Mesendoderm (in vitro differentiated cells): ENCODE measurements at regions not wholly inside any gene's neighbourhood (a gene's known extent, or its start where the extent isn't known, plus 50 kb on each side); places are given as distances from the start of the nearest gene placed in this dataset.

Source experiments
- DNase-seq: peaks from one replicate; pipeline ENCODE4 v3.0.0; 2013
- H2AK5ac ChIP-seq: 2 replicates; pipeline ENCODE4 v1.6.1; 2013; ENCODE audit warnings: low read length, inconsistent platforms
- H2BK120ac ChIP-seq: 2 replicates; pipeline ENCODE4 v1.6.1; 2013; ENCODE audit warnings: low read depth, mild to moderate bottlenecking, low read length, moderate library complexity, mixed read lengths
- H2BK15ac ChIP-seq: replicated peaks from 2 replicates; pipeline ENCODE4 v1.6.1; 2013; ENCODE audit warnings: low read depth, mild to moderate bottlenecking, moderate library complexity
- H2BK5ac ChIP-seq: 2 replicates; pipeline ENCODE4 v1.6.1; 2013; ENCODE audit warnings: low read length, inconsistent platforms
- H3K18ac ChIP-seq: 2 replicates; pipeline ENCODE4 v1.6.1; 2013; ENCODE audit warnings: mild to moderate bottlenecking, low read length, mixed read lengths
- H3K23ac ChIP-seq: one replicate; pipeline ENCODE4 v1.6.1; 2013; ENCODE audit warnings: low read length
- H3K27ac ChIP-seq: 2 replicates; pipeline ENCODE4 v1.5.1; 2013; ENCODE audit warnings: low read depth, mild to moderate bottlenecking, inconsistent platforms, low read length, moderate library complexity
- H3K27me3 ChIP-seq: 2 replicates; pipeline ENCODE4 v1.6.1; 2013; ENCODE audit warnings: low read length, control low read depth, mild to moderate bottlenecking, inconsistent platforms; ENCODE audit not compliant: insufficient read depth, poor library complexity
- H3K36me3 ChIP-seq: 2 replicates; pipeline ENCODE4 v1.6.1; 2013; ENCODE audit warnings: low read length, inconsistent platforms; ENCODE audit not compliant: control insufficient read depth, insufficient read depth
- H3K4ac ChIP-seq: one replicate; pipeline ENCODE4 v1.6.1; 2013; ENCODE audit warnings: low read depth, mild to moderate bottlenecking, low read length, moderate library complexity
- H3K4me1 ChIP-seq: 2 replicates; pipeline ENCODE4 v1.6.1; 2013; ENCODE audit warnings: low read depth, low read length, inconsistent platforms; ENCODE audit not compliant: control insufficient read depth
- H3K4me2 ChIP-seq: 2 replicates; pipeline ENCODE4 v1.6.1; 2013; ENCODE audit warnings: low read length
- H3K4me3 ChIP-seq: 2 replicates; pipeline ENCODE4 v1.5.1; 2013; ENCODE audit warnings: mild to moderate bottlenecking, low read length
- H3K56ac ChIP-seq: one replicate; pipeline ENCODE4 v1.6.1; 2013; ENCODE audit warnings: low read length
- H3K79me1 ChIP-seq: 2 replicates; pipeline ENCODE4 v1.6.1; 2013; ENCODE audit warnings: low read length, inconsistent platforms
- H3K79me2 ChIP-seq: 2 replicates; pipeline ENCODE4 v1.6.1; 2013; ENCODE audit warnings: mild to moderate bottlenecking, low read length; ENCODE audit not compliant: control insufficient read depth, insufficient read depth
- H3K9ac ChIP-seq: 2 replicates; pipeline ENCODE4 v1.6.1; 2013; ENCODE audit warnings: low read length, inconsistent platforms
- H4K5ac ChIP-seq: one replicate; pipeline ENCODE4 v1.6.1; 2013; ENCODE audit warnings: low read length
- H4K8ac ChIP-seq: one replicate; pipeline ENCODE4 v1.6.1; 2013; ENCODE audit warnings: low read depth, mild to moderate bottlenecking, control low read depth, low read length, moderate library complexity
- WGBS: extraction: QIAGEN DNeasy Blood & Tissue Kit; methylation state at CpG from one replicate; pipeline ENCODE4 v1.1.7; 2013; ENCODE audit warnings: low lambda C conversion rate, missing lambda C conversion rate; ENCODE audit not compliant: insufficient coverage; ENCODE audit errors: extremely low coverage; 5-methylcytosine and 5-hydroxymethylcytosine counted together

GRCh38 chr4:19835429-19835828 lies 416.3 kb upstream of the SLIT2 start:
- no CpG with 5 or more reads among the region's 3 CpGs for WGBS
- Histone ChIP-seq H3K4me2 (no peak overlapping the region), H2AK5ac (no peak overlapping the region), H3K79me2 (no peaks in the 10 kb centered on the region), H2BK5ac (no peak overlapping the region), H3K36me3 (no peaks in the 10 kb centered on the region), H3K23ac (no peak overlapping the region), H3K9ac (no peak overlapping the region), H2BK15ac (no peak overlapping the region), H3K4me1 (no peaks in the 10 kb centered on the region), H3K4me3 (no peak overlapping the region), H3K56ac (no peak overlapping the region), H4K8ac (no peak overlapping the region), H4K5ac (no peak overlapping the region), H3K27ac (no peak overlapping the region), H3K4ac (no peak overlapping the region), H3K27me3 (no peaks in the 10 kb centered on the region), H3K79me1 (no peaks in the 10 kb centered on the region), H3K18ac (no peak overlapping the region), H2BK120ac (no peak overlapping the region)
- DNase-seq = no peak

GRCh38 chr4:19832411-19832810 lies 419.3 kb upstream of the SLIT2 start:
- H3K4me2 ChIP-seq = no peak overlapping the region

GRCh38 chr4:19831644-19832285 lies 419.9 kb upstream of the SLIT2 start:
- no peak overlapping the region for H3K56ac ChIP-seq
- no peaks in the 10 kb centered on the region for H3K4me1 ChIP-seq
- no peak overlapping the region for H4K8ac ChIP-seq
- no peak overlapping the region for H3K27ac ChIP-seq
- no peak overlapping the region for H2AK5ac ChIP-seq
- no peaks in the 10 kb centered on the region for H3K27me3 ChIP-seq
- H3K79me2 ChIP-seq = no peaks in the 10 kb centered on the region
- no peak overlapping the region for H3K4me2 ChIP-seq
- WGBS = no CpG with 5 or more reads among the region's 4 CpGs
- no peak overlapping the region for H3K23ac ChIP-seq
- H3K4ac ChIP-seq = no peak overlapping the region
- H3K4me3 ChIP-seq = no peak overlapping the region
- no peak overlapping the region for H3K18ac ChIP-seq
- no peak overlapping the region for H2BK15ac ChIP-seq
- no peaks in the 10 kb centered on the region for H3K79me1 ChIP-seq
- H3K36me3 ChIP-seq = no peaks in the 10 kb centered on the region
- no peak overlapping the region for H2BK5ac ChIP-seq
- no peak overlapping the region for H4K5ac ChIP-seq
- no peak overlapping the region for H2BK120ac ChIP-seq
- no peak overlapping the region for H3K9ac ChIP-seq
- no peak for DNase-seq

More at GRCh38 chr4:19832411-19832810, 419.3 kb upstream of the SLIT2 start:
- Histone ChIP-seq H3K79me1 (no peaks in the 10 kb centered on the region), H3K27me3 (no peaks in the 10 kb centered on the region), H3K4me3 (no peak overlapping the region), H3K79me2 (no peaks in the 10 kb centered on the region), H2BK5ac (no peak overlapping the region), H3K27ac (no peak overlapping the region), H2AK5ac (no peak overlapping the region), H4K8ac (no peak overlapping the region), H2BK15ac (no peak overlapping the region), H3K23ac (no peak overlapping the region), H3K36me3 (no peaks in the 10 kb centered on the region), H3K18ac (no peak overlapping the region), H3K9ac (no peak overlapping the region), H3K4me1 (no peaks in the 10 kb centered on the region), H2BK120ac (no peak overlapping the region), H3K56ac (no peak overlapping the region), H3K4ac (no peak overlapping the region), H4K5ac (no peak overlapping the region)
- no peak for DNase-seq
- no CpG with 5 or more reads among the region's 3 CpGs for WGBS

- H3K4me2 ChIP-seq = no peak overlapping the region
- H3K4me3 ChIP-seq = no peak overlapping the region
- no peak overlapping the region for H4K8ac ChIP-seq
- no peaks in the 10 kb centered on the region for H3K4me1 ChIP-seq
- DNase-seq = no peak
- no CpG with 5 or more reads among the region's 4 CpGs for WGBS
- no peak overlapping the region for H4K5ac ChIP-seq
- H3K23ac ChIP-seq = no peak overlapping the region
- no peaks in the 10 kb centered on the region for H3K79me2 ChIP-seq
- H3K79me1 ChIP-seq = no peaks in the 10 kb centered on the region
- H3K36me3 ChIP-seq = no peaks in the 10 kb centered on the region
- H2BK5ac ChIP-seq = no peak overlapping the region
- H2BK120ac ChIP-seq = no peak overlapping the region
- no peak overlapping the region for H3K9ac ChIP-seq
- no peak overlapping the region for H3K56ac ChIP-seq
- no peaks in the 10 kb centered on the region for H3K27me3 ChIP-seq
- no peak overlapping the region for H3K27ac ChIP-seq
- H2AK5ac ChIP-seq = no peak overlapping the region
- H3K18ac ChIP-seq = no peak overlapping the region
- peak overlapping the region; percentile 55 for H3K4ac ChIP-seq
- H2BK15ac ChIP-seq = no peak overlapping the region
Observed at GRCh38 chr4:19829101-19829500, 422.6 kb upstream of the SLIT2 start.

GRCh38 chr4:19823781-19824180 lies 427.9 kb upstream of the SLIT2 start:
- no peaks in the 10 kb centered on the region for H3K4me1 ChIP-seq
- no peak overlapping the region for H3K4me2 ChIP-seq
- no peak overlapping the region for H3K18ac ChIP-seq
- no peaks in the 10 kb centered on the region for H3K27me3 ChIP-seq
- WGBS = no CpG with 5 or more reads among the region's 3 CpGs
- no peak overlapping the region for H2AK5ac ChIP-seq
- H3K56ac ChIP-seq = no peak overlapping the region
- H3K4ac ChIP-seq = no peak overlapping the region
- no peaks in the 10 kb centered on the region for H3K79me2 ChIP-seq
- no peaks in the 10 kb centered on the region for H3K36me3 ChIP-seq
- no peak overlapping the region for H3K4me3 ChIP-seq
- H2BK5ac ChIP-seq = no peak overlapping the region
- DNase-seq = no peak
- no peak overlapping the region for H2BK120ac ChIP-seq
- no peak overlapping the region for H3K23ac ChIP-seq
- no peak overlapping the region for H3K9ac ChIP-seq
- no peaks in the 10 kb centered on the region for H3K79me1 ChIP-seq
- H4K5ac ChIP-seq = no peak overlapping the region
- no peak overlapping the region for H3K27ac ChIP-seq
- no peak overlapping the region for H4K8ac ChIP-seq
- no peak overlapping the region for H2BK15ac ChIP-seq

GRCh38 chr4:19819737-19820136 lies 432.0 kb upstream of the SLIT2 start:
- no peak overlapping the region for H3K27ac ChIP-seq
- no peak overlapping the region for H3K4me2 ChIP-seq
- H3K4ac ChIP-seq = no peak overlapping the region
- H3K79me2 ChIP-seq = no peaks in the 10 kb centered on the region
- H3K27me3 ChIP-seq = no peaks in the 10 kb centered on the region
- no peak overlapping the region for H4K5ac ChIP-seq
- no peaks in the 10 kb centered on the region for H3K36me3 ChIP-seq
- H2BK15ac ChIP-seq = no peak overlapping the region
- no peaks in the 10 kb centered on the region for H3K79me1 ChIP-seq
- H3K9ac ChIP-seq = no peak overlapping the region
- no peak overlapping the region for H4K8ac ChIP-seq
- no peak overlapping the region for H2BK5ac ChIP-seq
- H2BK120ac ChIP-seq = no peak overlapping the region
- H3K23ac ChIP-seq = no peak overlapping the region
- H3K56ac ChIP-seq = no peak overlapping the region
- no peak overlapping the region for H3K18ac ChIP-seq
- no peak overlapping the region for H3K4me3 ChIP-seq
- no CpG with 5 or more reads among the region's 1 CpG for WGBS
- H2AK5ac ChIP-seq = no peak overlapping the region
- DNase-seq = no peak
- no peaks in the 10 kb centered on the region for H3K4me1 ChIP-seq
